Lower leg skin (tissue), 4 donors: ENCODE measurements at regions not wholly inside any gene's neighbourhood (a gene's known extent, or its start where the extent isn't known, plus 50 kb on each side); places are given as distances from the start of the nearest gene placed in this dataset.
"Not testable (repeated sequence)": the region's sequence is repeated elsewhere in the genome, so short reads cannot be mapped to it uniquely, and the experiment has no call there.

Experiments used
- DNase-seq, 2 donors: peaks; one replicate each; pipeline ENCODE4 v3.0.0-alpha.2; 2019; ENCODE audit warnings: low spot score in 2 of 2
- H3K4me3 ChIP-seq: fragments of 200-600 bp; sonication (generic); 2 replicates; pipeline ENCODE4 v1.5.1; 2017; ENCODE audit warnings: mild to moderate bottlenecking, low read depth; ENCODE audit not compliant: poor library complexity, severe bottlenecking
- CTCF ChIP-seq, 3 donors: fragments of 450-650 bp; IDR thresholded peaks; one replicate each; pipeline ENCODE4 v1.5.1; 2016; ENCODE audit warnings: antibody characterized with exemption in 3 of 3, mild to moderate bottlenecking in 3 of 3, moderate library complexity in 2 of 3
- POLR2A ChIP-seq, 2 donors: fragments of 450-650 bp; IDR thresholded peaks; one replicate each; pipeline ENCODE4 v1.6.1; 2016 to 2017; ENCODE audit warnings: antibody characterized with exemption in 2 of 2, mild to moderate bottlenecking in 1 of 2, moderate library complexity in 1 of 2
- WGBS, 2 donors: methylation state at CpG; one replicate each; pipeline ENCODE4 v1.1.5; 2018; 5-methylcytosine and 5-hydroxymethylcytosine counted together
- intact Hi-C: fragments of 100-400 bp; cut with DNase I; formaldehyde crosslinking; loops from one replicate; pipeline ENCODE4 v1.15.0; 2023; ENCODE audit warnings: low total_unique reads

DNA sequence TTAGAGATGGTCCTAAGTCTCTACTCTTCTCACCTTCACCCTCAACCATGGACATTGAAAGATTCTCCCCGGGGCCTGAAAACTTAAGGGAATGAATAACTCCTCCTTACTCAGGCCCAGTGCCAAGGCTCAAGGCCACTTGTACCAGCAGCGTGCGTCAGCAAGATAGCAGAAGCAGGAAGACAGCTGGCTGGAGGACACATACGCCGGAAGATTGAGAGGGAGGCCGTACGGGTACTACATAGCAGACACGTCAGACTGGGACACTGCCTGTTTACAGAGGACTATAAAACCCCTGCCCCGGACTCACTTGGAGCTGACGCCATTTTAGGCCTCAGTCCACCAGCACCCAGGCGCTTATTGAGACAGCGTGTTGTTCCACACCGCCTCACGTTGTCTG, 75.8 kb upstream of the MED13 start:
- intact Hi-C loops, result no loop called here
- DNase-seq, result no peak
- no peak for TF ChIP-seq POLR2A (IDR thresholded peaks at IDR 0.05)
- no peak for TF ChIP-seq CTCF (IDR thresholded peaks at IDR 0.05)
- 84 to 86% methylated on average over 14 of the region's 14 CpGs for WGBS, 2 donors
- H3K4me3 ChIP-seq, result no peak overlapping the region

- no peak overlapping the region for H3K4me3 ChIP-seq
- WGBS, 2 donors, result 90 to 92% methylated on average over 22 of the region's 22 CpGs
- no peak for TF ChIP-seq POLR2A (IDR thresholded peaks at IDR 0.05)
- no peak for TF ChIP-seq CTCF (IDR thresholded peaks at IDR 0.05)
- intact Hi-C loops, result no loop called here
- DNase-seq, result no peak
These were observed 75.3 kb upstream of the MED13 start for GRCh38 chr17:62140376-62140775.

DNA sequence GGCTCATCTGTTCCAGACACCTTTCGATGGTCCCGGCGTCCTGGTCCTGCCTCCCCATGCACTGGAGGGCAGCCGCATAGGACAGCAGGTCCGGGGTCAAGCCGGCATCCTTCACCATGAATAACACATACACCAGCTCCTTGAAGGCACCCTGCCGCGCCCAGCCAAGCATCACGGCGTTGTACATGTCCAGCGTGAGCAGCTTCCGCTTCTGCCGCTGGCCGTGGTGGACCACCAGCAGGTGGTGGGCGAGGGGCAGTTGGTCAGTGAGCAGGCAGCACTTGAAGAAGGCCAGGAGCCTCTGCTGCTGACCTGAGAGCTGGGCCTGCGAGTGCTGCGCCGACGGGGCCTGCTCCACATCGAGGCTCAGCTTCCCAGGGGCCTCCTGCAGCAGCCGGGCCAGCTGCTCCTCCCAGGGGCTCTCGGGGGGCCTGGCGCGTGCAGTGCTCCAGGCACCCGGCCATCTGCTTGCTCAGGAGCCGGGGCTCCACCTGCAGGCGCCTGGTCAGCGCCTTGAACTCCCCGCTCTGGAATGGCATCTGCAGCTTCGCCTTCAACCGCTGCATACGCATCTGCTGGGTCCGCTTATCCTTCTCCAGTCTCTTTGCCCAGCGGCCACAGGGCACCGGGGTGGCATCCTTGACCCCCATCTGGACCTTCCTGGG, 74.7 kb upstream of the MED13 start:
- WGBS, 2 donors, result 86 to 88% methylated on average over 22 to 33 of the region's 35 CpGs
- H3K4me3 ChIP-seq, intact Hi-C loops, DNase-seq: not testable (repeated sequence)

DNA sequence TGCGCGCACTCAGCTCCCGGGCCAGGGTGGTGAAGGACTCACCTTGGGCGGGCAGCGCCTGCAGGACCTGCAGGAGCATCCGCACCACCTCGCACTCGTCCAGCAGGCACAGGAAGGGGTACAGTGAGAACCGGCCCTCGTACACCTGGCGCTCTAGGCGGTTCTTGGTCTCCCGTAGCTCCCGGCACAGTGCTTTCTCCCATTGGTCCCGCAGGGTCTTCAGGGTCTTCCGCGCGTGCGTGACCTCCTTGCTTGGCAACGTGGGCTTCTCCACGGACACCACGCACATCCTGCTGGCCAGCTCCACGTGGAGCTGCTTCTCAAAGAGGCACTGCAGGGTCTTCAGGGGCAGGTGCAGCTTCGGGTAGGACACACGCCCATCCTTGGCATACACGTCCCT, 74.1 kb upstream of the MED13 start:
- TF ChIP-seq CTCF (IDR thresholded peaks at IDR 0.05) (no peak), POLR2A (IDR thresholded peaks at IDR 0.05) (no peak)
- intact Hi-C loops, result no loop called here
- no peak overlapping the region for H3K4me3 ChIP-seq
- WGBS, 2 donors, result 73 to 88% methylated on average over 17 to 20 of the region's 26 CpGs
- DNase-seq, result no peak

DNA sequence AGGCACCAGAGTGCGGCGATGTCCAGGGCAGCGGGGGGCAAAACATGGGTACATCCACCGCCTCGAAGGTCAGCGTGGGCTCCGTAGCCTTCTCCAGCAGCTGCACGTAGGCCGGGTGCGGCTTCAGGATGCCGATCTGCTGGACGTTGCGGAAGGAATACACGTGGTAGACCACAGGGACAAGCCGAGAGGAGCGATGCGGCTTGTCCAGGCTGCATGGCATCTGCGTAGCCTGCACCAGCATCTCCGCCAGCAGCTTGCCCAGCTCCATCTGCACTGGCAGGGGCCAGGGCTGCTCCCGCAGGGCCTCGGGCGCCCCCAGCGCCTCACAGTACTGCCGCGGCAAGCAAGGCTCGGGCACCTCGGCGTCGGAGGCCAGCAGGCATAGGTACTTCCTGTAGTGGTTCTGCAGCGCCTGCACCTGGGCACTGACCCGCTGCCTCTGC, 73.6 kb upstream of the MED13 start:
- H3K4me3 ChIP-seq, DNase-seq, intact Hi-C loops: not testable (repeated sequence)
- WGBS, 2 donors, result 23 to 34% methylated on average over 17 to 18 of the region's 31 CpGs

GRCh38 chr17:62137734-62138624, 72.9 kb upstream of the MED13 start:
- not testable (repeated sequence) for DNase-seq, H3K4me3 ChIP-seq
- 31 to 37% methylated on average over 42 to 51 of the region's 92 CpGs for WGBS, 2 donors

GRCh38 chr17:62137013-62137733, 72.1 kb upstream of the MED13 start:
- intact Hi-C loops, H3K4me3 ChIP-seq, DNase-seq: not testable (repeated sequence)
- 90 to 95% methylated on average over 34 to 40 of the region's 40 CpGs for WGBS, 2 donors

More at GRCh38 chr17:62137734-62138624, 72.9 kb upstream of the MED13 start:
- intact Hi-C loops, result not testable (repeated sequence)
